ENCODE measurements at regions not wholly inside any gene's neighbourhood (a gene's known extent, or its start where the extent isn't known, plus 50 kb on each side); places are given as distances from the start of the nearest gene placed in this dataset.

GRCh38 chr20:24353135-24353690, 116.2 kb upstream of the SYNDIG1 start:
- TF ChIP-seq POLR2AphosphoS5 (IDR thresholded peaks at IDR 0.05; ENCODE audit: low read depth, low read length) (no peak), CTCF (IDR thresholded peaks at IDR 0.05) (no peak), REST (IDR thresholded peaks at IDR 0.05; ENCODE audit: insufficient read depth in 1 of 2, low read depth in 2 of 2, low read length in 1 of 2) (no peak), SIN3A (IDR thresholded peaks at IDR 0.05; ENCODE audit: borderline replicate concordance, insufficient read depth, low read depth, low read length) (no peak)
